Endodermal cell (in vitro differentiated cells): ENCODE measurements at regions not wholly inside any gene's neighbourhood (a gene's known extent, or its start where the extent isn't known, plus 50 kb on each side); places are given as distances from the start of the nearest gene placed in this dataset.
A peak's percentile ranks its signal among the peaks of the same experiment; 100 is the strongest.
"Not testable (repeated sequence)": the region's sequence is repeated elsewhere in the genome, so short reads cannot be mapped to it uniquely, and the experiment has no call there.

Experiments used
- DNase-seq: peaks from one replicate; pipeline ENCODE4 v3.0.0-alpha.2; 2017
- H3K27ac ChIP-seq: 2 replicates; pipeline ENCODE4 v1.5.1; 2013; ENCODE audit warnings: mild to moderate bottlenecking, low read depth, low read length, moderate library complexity
- H3K27me3 ChIP-seq: 2 replicates; pipeline ENCODE4 v1.6.1; 2013; ENCODE audit warnings: mild to moderate bottlenecking, low read length, moderate library complexity; ENCODE audit not compliant: insufficient read depth, control insufficient read depth, poor library complexity, severe bottlenecking
- H3K36me3 ChIP-seq: 2 replicates; pipeline ENCODE4 v1.7.0; 2013; ENCODE audit warnings: mild to moderate bottlenecking, low read length, moderate library complexity; ENCODE audit not compliant: control insufficient read depth, insufficient read depth
- H3K4me1 ChIP-seq: one replicate; pipeline ENCODE4 v1.7.0; 2013; ENCODE audit warnings: low read length; ENCODE audit not compliant: control insufficient read depth, insufficient read depth
- H3K4me3 ChIP-seq: 2 replicates; pipeline ENCODE4 v1.5.1; 2013; ENCODE audit warnings: mild to moderate bottlenecking, low read length, moderate library complexity
- H3K9ac ChIP-seq: 2 replicates; pipeline ENCODE4 v1.6.1; 2013; ENCODE audit warnings: mild to moderate bottlenecking, low read length, moderate library complexity; ENCODE audit not compliant: poor library complexity, severe bottlenecking; ENCODE audit errors: extremely low read depth
- H3K9me3 ChIP-seq: 2 replicates; pipeline ENCODE4 v1.6.1; 2013; ENCODE audit warnings: mild to moderate bottlenecking, low read length, moderate library complexity; ENCODE audit not compliant: control insufficient read depth
- H3K27ac Mint-ChIP-seq: 2 replicates; pipeline ENCODE4 v1.8.0; 2020; ENCODE audit warnings: mixed read lengths
- H3K27me3 Mint-ChIP-seq: 2 replicates; pipeline ENCODE4 v1.8.0; 2021; ENCODE audit warnings: mild to moderate bottlenecking, mixed read lengths; ENCODE audit not compliant: insufficient read depth
- H3K36me3 Mint-ChIP-seq: 2 replicates; pipeline ENCODE4 v1.8.0; 2020; ENCODE audit warnings: low read depth, mixed read lengths
- H3K4me1 Mint-ChIP-seq: 2 replicates; pipeline ENCODE4 v1.8.0; 2020; ENCODE audit warnings: mixed read lengths
- H3K4me3 Mint-ChIP-seq: 2 replicates; pipeline ENCODE4 v1.8.0; 2020; ENCODE audit warnings: mild to moderate bottlenecking, moderate library complexity, mixed read lengths
- H3K9me3 Mint-ChIP-seq: 2 replicates; pipeline ENCODE4 v1.8.0; 2020; ENCODE audit warnings: mild to moderate bottlenecking, mixed read lengths
- WGBS, 2 experiments: methylation state at CpG; one replicate each; pipeline versions ENCODE4 v1.1.5 to v1.1.7; 2013; ENCODE audit warnings: missing lambda C conversion rate in 2 of 2, mixed read lengths in 1 of 2; ENCODE audit not compliant: insufficient coverage in 1 of 2, insufficient read length in 1 of 2; 5-methylcytosine and 5-hydroxymethylcytosine counted together
- TF ChIP-seq, protein P1 (sequence below): fragments of 200-600 bp; sonication (generic); conservative IDR thresholded peaks from 2 replicates; pipeline ENCODE4 v1.5.0; 2021; ENCODE audit warnings: antibody characterized with exemption, mild to moderate bottlenecking

DNA sequence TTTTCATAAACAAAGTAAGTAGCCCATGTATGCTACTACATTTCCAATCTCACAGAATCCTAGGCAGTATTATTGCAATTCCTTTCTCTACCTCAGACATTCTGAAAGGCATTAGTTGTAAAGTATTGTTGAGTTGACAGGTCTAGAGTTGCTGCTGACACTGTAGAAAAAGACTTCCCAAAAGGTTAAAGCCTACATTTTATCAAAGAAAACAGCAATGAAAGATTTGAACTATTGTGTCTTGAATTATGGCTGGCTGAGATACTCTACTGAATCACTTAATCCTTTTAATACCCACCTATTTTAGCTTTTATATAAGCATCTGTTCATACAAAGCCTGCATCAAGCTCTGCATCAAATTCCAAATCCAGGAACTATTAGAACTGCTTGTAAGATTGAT lies 1082.0 kb downstream of the OLFM4 start:
- Mint-ChIP-seq H3K4me3 (no peak overlapping the region), H3K9me3 (no peaks in the 10 kb centered on the region), H3K27ac (no peak overlapping the region), H3K36me3 (peaks cover 6% of the 10 kb centered on the region), H3K4me1 (peaks cover 3% of the 10 kb centered on the region), H3K27me3 (no peaks in the 10 kb centered on the region)
- Histone ChIP-seq H3K27me3 (no peaks in the 10 kb centered on the region), H3K4me3 (no peak overlapping the region), H3K27ac (no peak overlapping the region), H3K4me1 (no peaks in the 10 kb centered on the region), H3K9ac (no peak overlapping the region), H3K36me3 (peaks cover 62% of the 10 kb centered on the region), H3K9me3 (peaks cover under 1% of the 10 kb centered on the region)
- no peak for DNase-seq
- TF ChIP-seq, protein P1, sequence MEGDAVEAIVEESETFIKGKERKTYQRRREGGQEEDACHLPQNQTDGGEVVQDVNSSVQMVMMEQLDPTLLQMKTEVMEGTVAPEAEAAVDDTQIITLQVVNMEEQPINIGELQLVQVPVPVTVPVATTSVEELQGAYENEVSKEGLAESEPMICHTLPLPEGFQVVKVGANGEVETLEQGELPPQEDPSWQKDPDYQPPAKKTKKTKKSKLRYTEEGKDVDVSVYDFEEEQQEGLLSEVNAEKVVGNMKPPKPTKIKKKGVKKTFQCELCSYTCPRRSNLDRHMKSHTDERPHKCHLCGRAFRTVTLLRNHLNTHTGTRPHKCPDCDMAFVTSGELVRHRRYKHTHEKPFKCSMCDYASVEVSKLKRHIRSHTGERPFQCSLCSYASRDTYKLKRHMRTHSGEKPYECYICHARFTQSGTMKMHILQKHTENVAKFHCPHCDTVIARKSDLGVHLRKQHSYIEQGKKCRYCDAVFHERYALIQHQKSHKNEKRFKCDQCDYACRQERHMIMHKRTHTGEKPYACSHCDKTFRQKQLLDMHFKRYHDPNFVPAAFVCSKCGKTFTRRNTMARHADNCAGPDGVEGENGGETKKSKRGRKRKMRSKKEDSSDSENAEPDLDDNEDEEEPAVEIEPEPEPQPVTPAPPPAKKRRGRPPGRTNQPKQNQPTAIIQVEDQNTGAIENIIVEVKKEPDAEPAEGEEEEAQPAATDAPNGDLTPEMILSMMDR = no peak

DNA sequence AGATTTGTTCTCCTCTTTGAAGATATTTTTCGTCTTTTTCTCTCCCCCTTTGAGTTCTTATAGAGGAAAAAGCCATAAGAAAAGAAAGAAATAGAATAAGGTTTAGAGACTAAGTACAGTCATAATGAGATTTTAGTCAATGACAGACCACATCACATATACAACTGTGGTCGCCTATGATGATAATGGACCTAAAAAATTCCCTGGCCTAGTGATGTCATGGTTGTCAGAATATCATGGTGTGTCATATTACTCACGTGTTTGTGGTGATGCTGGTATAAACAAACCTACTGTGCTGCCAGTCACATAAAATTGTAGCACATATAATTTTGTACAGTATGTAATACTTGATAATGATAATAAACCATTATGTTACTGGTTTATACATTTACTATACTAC lies 1096.1 kb downstream of the OLFM4 start:
- peak overlapping the region; percentile 68 for H3K4me3 ChIP-seq
- H3K27ac ChIP-seq = no peak overlapping the region
- Mint-ChIP-seq H3K4me3 (no peak overlapping the region), H3K36me3 (peaks cover 66% of the 10 kb centered on the region), H3K4me1 (peaks cover 44% of the 10 kb centered on the region), H3K27me3 (no peaks in the 10 kb centered on the region), H3K9me3 (no peaks in the 10 kb centered on the region), H3K27ac (no peak overlapping the region)
- no peak for DNase-seq
- H3K36me3 ChIP-seq = peaks cover 76% of the 10 kb centered on the region
- H3K4me1 ChIP-seq = no peaks in the 10 kb centered on the region
- no peaks in the 10 kb centered on the region for H3K9me3 ChIP-seq
- 93% methylated on average over 3 of the region's 3 CpGs; no CpG with 5 or more reads in 1 of the 2 experiments for WGBS, 2 experiments
- H3K27me3 ChIP-seq = no peaks in the 10 kb centered on the region
- H3K9ac ChIP-seq = no peak overlapping the region
- TF ChIP-seq, protein P1 = no peak

DNA sequence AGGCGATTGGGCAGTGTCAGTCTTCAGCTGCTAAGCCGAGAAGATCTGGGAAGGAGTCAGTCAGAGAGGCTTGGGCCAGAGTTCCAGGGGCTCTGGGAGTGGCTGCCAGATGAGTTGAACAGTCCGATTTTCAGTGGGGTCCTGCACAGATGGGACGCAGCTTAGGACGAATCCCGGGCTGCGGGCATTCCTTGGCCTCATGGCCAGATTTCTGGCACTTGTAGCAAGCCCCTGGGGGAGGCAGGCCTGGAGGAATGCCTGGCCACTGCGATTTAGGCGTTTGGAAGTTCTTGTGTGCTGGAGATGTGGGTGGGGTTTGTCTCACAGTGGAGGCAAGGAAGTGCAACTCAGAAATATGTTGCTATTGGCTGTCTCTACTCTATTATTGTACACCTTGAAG lies 1102.3 kb downstream of the OLFM4 start:
- 53 to 80% methylated on average over 1 to 9 of the region's 9 CpGs for WGBS, 2 experiments
- peak overlapping the region; percentile 93 for H3K4me3 ChIP-seq

DNA sequence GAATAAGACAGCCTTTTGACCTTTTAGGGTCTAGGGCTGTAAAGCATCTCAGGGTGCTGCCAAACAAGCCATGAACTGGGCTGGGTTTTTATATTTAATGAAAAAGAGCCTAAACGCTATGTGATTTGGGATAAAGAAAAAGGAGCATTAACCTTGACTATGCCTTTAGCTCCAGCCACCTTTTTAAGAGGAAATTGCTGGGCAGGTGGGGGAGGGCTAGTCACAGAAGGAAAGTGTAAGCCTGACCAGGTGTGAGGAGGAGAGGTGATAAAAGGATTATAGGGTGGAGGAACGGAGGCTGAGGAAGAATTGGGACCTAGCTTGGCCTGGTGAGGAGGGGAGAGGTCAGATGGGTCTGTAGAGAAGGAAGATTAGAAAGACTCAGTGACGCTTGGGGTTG lies 1102.8 kb downstream of the OLFM4 start:
- H3K4me3 ChIP-seq = peak overlapping the region; percentile 93
- peak overlapping the region; percentile 93 for H3K4me3 Mint-ChIP-seq
- H3K36me3 Mint-ChIP-seq = peaks cover 29% of the 10 kb centered on the region
- not testable (repeated sequence) for H3K27me3 Mint-ChIP-seq, H3K9me3 ChIP-seq, H3K9me3 Mint-ChIP-seq, H3K27me3 ChIP-seq, H3K27ac ChIP-seq, H3K4me1 ChIP-seq
- peak overlapping the region; percentile 99 for H3K27ac Mint-ChIP-seq
- peak; percentile 59 for DNase-seq
- H3K9ac ChIP-seq = peak overlapping the region; percentile 94
- H3K36me3 ChIP-seq = peaks cover 26% of the 10 kb centered on the region
- WGBS, 2 experiments = 14 to 52% methylated on average over 2 to 3 of the region's 3 CpGs
- H3K4me1 Mint-ChIP-seq = peaks cover 58% of the 10 kb centered on the region

More for the DNA sequence above, 1102.3 kb downstream of the OLFM4 start:
- Mint-ChIP-seq H3K4me1 (peaks cover 62% of the 10 kb centered on the region), H3K27ac (peak overlapping the region; percentile 99), H3K4me3 (peak overlapping the region; percentile 93), H3K36me3 (peaks cover 34% of the 10 kb centered on the region)
- DNase-seq, H3K4me1 ChIP-seq, H3K27me3 Mint-ChIP-seq, H3K9me3 Mint-ChIP-seq, H3K9me3 ChIP-seq, H3K27me3 ChIP-seq, H3K27ac ChIP-seq: not testable (repeated sequence)
- H3K9ac ChIP-seq = peak overlapping the region; percentile 94
- peaks cover 31% of the 10 kb centered on the region for H3K36me3 ChIP-seq

DNA sequence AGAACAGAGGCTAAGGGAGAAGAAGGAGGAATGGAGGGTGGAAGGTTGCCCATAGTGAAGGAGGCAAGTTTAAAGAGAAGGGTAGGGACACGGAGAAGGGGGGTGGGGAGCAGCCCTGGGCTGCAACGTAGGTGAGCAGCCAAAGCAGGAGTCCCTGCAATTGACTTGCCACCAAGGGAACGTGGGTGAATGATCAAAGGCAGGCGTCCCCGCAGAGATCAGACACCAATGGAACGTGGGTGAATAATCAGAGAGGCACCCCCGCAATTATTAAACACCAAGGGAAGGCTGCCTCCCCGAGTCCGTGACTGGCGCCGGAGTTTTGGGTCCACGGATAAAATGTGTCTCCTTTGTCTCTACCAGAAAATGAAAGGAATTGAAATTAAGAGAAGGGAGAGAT lies 1103.5 kb downstream of the OLFM4 start:
- WGBS, 2 experiments = 33 to 45% methylated on average over 6 to 12 of the region's 12 CpGs
- H3K27ac ChIP-seq, H3K4me1 ChIP-seq, H3K27me3 ChIP-seq, H3K9me3 ChIP-seq, H3K9me3 Mint-ChIP-seq, H3K27me3 Mint-ChIP-seq: not testable (repeated sequence)
- H3K36me3 ChIP-seq = peaks cover 21% of the 10 kb centered on the region
- Mint-ChIP-seq H3K27ac (peak overlapping the region; percentile 99), H3K4me3 (peak overlapping the region; percentile 93), H3K4me1 (peaks cover 59% of the 10 kb centered on the region), H3K36me3 (peaks cover 25% of the 10 kb centered on the region)
- H3K9ac ChIP-seq = peak overlapping the region; percentile 94
- H3K4me3 ChIP-seq = peak overlapping the region; percentile 93
- DNase-seq = peak; percentile 52

DNA sequence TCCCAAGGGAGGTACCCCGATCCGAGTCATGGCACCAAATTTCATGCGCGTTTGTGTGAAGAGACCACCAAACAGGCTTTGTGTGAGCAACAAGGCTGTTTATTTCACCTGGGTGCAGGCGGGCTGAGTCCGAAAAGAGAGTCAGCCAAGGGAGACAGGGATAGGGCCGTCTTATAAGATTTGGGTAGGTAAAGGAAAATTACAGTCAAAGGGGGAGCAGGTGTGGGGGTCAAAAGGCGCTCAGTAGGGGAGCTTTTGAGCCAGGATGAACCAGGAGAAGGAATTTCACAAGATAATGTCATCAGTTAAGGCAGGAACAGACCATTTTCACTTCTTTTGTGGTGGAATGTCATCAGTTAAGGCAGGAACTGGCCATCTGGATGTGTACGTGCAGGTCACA lies 1104.1 kb downstream of the OLFM4 start:
- not testable (repeated sequence) for H3K27ac ChIP-seq, H3K9me3 Mint-ChIP-seq, H3K27me3 ChIP-seq, H3K4me1 ChIP-seq, H3K27me3 Mint-ChIP-seq, H3K9me3 ChIP-seq
- Histone ChIP-seq H3K9ac (peak overlapping the region; percentile 94), H3K4me3 (peak overlapping the region; percentile 93), H3K36me3 (peaks cover 21% of the 10 kb centered on the region)
- Mint-ChIP-seq H3K27ac (peak overlapping the region; percentile 99), H3K36me3 (peaks cover 22% of the 10 kb centered on the region), H3K4me3 (peak overlapping the region; percentile 93), H3K4me1 (peaks cover 59% of the 10 kb centered on the region)
- 25% methylated on average over 7 to 9 of the region's 9 CpGs for WGBS, 2 experiments
- DNase-seq = peak; percentile 83
